ENCODE measurements at regions not wholly inside any gene's neighbourhood (a gene's known extent, or its start where the extent isn't known, plus 50 kb on each side); places are given as distances from the start of the nearest gene placed in this dataset.

DNA sequence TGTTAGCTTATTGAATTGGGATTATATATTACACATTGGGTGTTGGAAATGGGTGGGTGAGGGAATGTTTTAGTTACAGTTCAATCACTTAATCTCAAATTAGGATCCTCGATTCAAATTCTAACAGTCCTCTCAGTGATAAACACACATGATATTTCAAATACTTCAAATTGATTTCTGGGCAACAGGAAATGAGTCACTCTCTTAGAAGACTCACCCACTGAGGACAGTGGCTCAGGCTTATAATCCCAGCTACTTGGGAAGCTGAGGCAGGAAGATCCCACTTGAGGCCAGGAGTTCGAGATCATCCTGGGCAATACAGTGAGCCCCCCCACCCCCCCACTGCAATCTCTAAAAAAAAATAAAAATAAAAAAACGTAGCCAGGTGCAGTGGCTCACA, 435.3 kb downstream of the KLF12 start:
- no peak for DNase-seq

DNA sequence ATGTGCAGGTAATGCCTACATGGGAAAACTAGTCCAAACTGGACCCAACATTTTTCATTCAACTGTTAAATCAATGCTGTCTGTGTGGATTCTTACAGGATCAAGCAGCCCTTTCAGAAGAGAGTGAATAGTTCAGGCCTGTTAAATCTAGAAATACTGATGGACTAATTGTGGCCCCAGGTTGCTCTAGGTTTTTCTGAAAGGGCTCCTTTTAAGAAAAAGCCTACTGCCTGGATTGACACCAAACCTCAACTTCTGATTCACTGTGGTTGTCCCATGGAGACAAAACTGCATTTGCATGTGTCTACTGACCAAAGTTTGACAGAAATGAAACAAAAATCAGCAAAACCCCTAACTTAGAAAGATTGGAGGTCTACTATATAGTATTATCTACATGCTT, 437.0 kb downstream of the KLF12 start:
- DNase-seq, result no peak

GRCh38 chr13:73696713-73697112, 437.5 kb downstream of the KLF12 start:
- no peak for DNase-seq

DNA sequence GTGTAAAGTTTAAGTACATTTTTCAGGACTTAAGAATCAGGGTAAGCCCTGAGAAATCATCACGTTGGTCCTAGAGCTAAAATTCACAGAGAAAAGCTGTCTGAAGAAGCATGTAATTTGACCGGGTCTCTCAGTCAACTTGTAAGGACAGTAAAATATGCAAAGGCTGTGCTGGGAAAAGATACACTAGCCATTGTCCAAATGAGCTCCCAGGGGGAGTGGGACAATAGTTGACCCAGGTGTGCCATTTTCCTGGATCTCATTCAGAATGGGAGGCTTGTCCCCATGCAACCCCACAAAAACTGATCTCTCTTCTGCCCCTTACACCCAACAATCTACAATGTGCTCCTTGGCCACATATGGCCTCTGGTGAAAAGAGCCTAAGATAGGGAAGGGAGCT, 437.9 kb downstream of the KLF12 start:
- DNase-seq, result no peak

- no peak for DNase-seq
Measured at GRCh38 chr13:73695325-73695724, 438.9 kb downstream of the KLF12 start.

GRCh38 chr13:73693215-73693614, 441.0 kb downstream of the KLF12 start:
- DNase-seq, result no peak

DNA sequence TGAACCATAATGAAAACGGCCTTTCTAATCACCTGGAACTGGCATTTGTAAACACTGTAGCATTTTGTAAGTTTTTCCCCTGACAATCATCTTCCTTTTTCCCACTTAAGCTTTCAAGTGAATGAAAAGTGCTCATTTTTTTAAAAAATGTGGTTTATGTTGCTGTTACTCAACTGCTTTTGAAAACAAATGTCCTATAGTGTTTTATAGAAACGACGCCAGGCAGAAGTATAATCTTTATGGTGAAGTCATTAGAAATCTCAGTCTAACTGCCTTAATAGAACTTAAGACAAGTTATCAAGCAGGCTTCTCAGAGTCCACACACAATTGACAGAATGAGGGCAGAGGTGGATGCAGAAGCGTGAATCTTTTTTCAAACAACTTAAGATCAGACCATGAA, 442.3 kb downstream of the KLF12 start:
- DNase-seq, result no peak

GRCh38 chr13:73687929-73688328, 446.3 kb downstream of the KLF12 start:
- DNase-seq, result no peak

DNA sequence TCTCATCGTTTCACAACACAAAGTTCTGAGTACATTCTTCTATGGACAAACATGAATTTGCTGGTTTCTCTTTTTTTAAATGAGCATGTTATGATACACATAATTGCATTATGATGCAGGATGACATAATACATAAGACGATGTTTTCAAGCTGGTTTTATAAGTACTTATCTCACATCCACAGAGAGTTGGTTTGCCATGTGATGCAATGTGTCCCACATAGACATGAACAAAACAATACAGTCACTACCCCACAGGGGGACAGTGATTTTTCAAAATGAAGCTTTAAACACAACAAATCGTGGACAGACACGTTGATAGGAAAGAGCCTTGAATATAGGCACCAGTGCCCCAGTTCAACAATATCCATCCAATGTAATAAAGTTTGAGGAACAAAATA, 447.1 kb downstream of the KLF12 start:
- DNase-seq, result no peak

- no peak for DNase-seq
Measured at GRCh38 chr13:73684750-73685149, 449.5 kb downstream of the KLF12 start.

DNA sequence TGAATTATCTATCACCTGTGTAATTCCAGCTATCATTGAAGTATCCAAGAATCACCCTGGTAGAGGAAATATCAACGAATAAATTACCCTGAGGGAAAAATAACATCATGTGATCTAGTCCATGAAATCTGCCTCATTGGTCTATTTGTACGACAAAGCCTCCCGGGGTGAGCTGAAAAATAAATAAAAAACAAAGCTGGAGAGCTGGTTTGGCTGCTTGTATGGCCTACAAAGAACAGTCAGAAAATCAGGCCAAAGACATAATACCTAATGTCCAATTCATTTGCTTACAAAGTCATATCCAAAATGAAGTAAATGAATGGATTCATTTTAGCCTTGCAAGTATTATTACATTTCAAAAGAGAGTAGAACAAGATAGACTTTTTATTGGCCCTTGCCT, 449.9 kb downstream of the KLF12 start:
- no peak for DNase-seq

GRCh38 chr13:73683746-73684145, 450.5 kb downstream of the KLF12 start:
- DNase-seq, result no peak

- DNase-seq, result no peak
Measured at GRCh38 chr13:73681779-73682178, 452.4 kb downstream of the KLF12 start.

DNA sequence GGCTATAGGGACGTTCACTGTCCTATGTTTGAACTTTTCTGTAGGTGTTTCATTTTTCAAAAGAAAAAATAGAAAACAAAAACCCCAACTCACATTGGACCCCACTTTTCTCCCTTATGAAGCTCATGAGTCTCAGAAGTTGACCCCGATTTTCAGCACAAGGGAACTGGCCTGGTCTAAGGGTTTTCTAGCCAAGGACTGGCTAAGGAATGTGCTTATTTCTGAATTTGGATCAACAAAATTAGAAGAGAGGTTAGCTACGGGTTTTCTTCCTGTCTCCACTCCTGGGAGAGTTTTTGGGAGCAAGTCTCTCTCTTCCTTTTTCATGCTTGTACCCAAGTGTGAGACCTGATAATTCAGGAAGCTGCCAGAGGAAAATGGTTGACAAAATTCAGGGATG, 453.2 kb downstream of the KLF12 start:
- no peak for DNase-seq

- DNase-seq, result no peak
Measured at GRCh38 chr13:73677048-73677601, 457.1 kb downstream of the KLF12 start.

GRCh38 chr13:73676550-73677047, 457.6 kb downstream of the KLF12 start:
- DNase-seq, result no peak

- no peak for DNase-seq
Measured at GRCh38 chr13:73675821-73676220, 458.4 kb downstream of the KLF12 start.

DNA sequence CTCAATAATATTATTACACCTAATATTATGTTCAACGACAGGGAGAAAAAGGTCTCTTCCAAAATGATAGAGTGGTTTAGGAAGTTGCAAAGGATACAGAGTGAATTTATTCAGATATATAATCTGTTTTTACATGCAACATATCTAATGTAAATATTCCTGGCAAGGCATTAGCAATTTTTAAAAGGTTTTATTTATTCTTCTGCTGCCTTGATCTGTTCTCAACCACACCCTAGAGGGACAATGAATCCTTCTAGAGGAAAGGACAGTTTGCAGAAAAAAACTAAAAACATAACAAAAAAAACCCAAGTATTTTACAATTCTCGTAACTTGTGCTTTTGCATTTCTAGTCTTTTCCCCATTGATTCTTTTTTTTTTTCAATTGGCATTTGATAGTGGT, 459.6 kb downstream of the KLF12 start:
- no peak for DNase-seq

DNA sequence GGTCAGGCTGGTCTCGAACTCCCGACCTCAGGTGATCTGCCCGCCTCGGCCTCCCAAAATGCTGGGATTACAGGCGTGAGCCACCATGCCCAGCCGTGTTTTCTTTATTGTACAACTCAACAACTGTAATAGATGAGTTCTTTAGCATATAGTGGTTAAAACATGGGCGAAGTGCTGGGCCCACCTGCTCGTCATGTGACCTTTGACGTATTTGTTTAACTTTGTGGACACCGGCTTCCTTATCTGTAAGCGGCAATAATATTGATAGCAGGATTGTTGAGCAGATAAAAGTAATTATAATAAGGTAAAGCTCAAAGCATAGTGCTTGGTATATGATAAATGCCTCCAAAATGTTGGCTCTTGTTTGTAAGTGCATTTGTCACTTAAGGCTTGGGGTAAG, 460.3 kb downstream of the KLF12 start:
- no peak for DNase-seq

- DNase-seq, result no peak
Measured at GRCh38 chr13:73672492-73672891, 461.7 kb downstream of the KLF12 start.

- no peak for DNase-seq
Measured at GRCh38 chr13:73671732-73672131, 462.5 kb downstream of the KLF12 start.

- no peak for DNase-seq
Measured at GRCh38 chr13:73671011-73671410, 463.2 kb downstream of the KLF12 start.

- no peak for DNase-seq
Measured at GRCh38 chr13:73667756-73668155, 466.4 kb downstream of the KLF12 start.

DNA sequence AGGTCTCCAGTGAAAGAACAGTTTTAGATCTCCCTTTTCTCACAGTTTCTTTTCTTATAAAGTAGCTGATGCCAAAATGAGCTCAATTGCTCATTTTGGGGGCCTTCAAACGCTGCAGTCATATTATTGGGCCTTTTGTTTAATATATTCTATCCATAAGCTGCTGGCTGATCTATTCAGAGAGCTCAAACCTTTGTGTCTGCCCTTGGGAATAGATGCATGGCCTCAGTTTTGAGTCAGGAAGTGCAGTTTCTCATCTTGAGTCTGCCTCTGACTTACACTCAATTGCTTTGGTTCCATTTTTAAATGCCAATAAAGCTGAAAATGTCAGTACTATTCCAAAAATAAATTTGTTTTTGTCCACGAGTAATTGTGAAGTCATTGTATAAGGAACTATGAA, 468.9 kb downstream of the KLF12 start:
- DNase-seq, result no peak

- no peak for DNase-seq
Measured at GRCh38 chr13:73664851-73665250, 469.4 kb downstream of the KLF12 start.

- no peak for DNase-seq
Measured at GRCh38 chr13:73662833-73663232, 471.4 kb downstream of the KLF12 start.
